GDM1 (cell line): ENCODE measurements at regions not wholly inside any gene's neighbourhood (a gene's known extent, or its start where the extent isn't known, plus 50 kb on each side); places are given as distances from the start of the nearest gene placed in this dataset.
A peak's percentile ranks its signal among the peaks of the same experiment; 100 is the strongest.

ENCODE experiments used
- DNase-seq: peaks from one replicate; lab custom pipeline; 2025; lab: John Stamatoyannopoulos, UW

GRCh38 chrX:67780694-67781109 lies 236.9 kb downstream of the AR start:
- peak; percentile 75 for DNase-seq

GRCh38 chrX:67781132-67781531 lies 237.3 kb downstream of the AR start:
- DNase-seq = no peak

DNA sequence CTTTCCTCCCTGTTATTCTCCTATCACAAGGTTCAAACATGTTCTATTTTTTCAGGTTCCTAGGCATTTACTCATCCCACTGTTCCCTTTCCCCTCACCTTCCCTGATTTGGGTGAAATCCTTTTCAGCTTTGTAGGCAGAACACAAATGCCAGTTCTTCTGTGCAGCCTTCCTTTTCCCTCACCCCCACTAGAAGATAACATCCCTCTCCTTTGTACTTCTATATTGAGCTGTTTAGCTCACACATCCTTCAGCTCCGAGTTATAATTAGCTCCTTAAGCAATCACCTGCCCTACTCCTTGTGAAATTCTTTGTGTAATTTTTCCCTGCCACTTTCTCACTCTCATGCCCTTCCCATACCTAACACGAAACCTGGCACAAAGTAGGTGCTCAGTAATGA lies 240.9 kb downstream of the AR start:
- DNase-seq = no peak

DNA sequence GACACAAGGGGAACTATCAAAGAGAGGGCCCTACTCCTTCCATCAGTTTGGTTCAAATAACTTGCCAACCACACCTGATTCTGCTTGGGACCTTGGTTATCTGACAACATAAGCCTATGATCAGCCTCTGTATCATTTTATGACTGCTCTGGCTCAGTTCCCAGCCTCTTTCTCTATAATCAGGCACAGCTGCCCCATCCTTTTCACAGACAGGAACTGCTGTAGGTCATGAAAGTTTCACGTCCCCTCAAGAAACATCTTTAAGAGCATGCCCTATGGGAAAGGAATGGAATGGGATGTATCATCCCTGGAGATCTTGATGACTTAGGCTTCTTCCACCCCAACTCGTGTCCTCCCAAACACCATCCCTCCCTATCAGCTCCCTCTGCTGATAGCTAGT lies 243.4 kb downstream of the AR start:
- DNase-seq = no peak

DNA sequence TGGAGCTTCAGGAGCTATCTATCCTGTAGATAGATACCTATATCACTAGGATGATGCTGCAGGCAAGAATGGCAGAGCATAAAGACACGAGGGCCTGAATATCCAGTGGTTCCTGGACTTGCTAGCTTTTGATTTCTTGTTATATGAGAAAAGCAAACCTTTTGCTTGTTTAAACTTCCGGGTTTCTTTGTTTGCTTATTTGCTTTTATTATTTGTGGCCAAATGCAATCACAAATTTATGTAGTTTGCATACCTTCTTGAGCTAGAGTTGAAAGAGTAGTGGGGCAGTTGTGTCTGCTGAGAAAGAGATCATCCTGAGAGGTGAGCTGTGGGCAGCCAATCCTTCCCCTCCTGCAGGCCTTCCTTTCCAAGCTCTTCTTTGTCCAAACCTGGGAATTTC lies 245.7 kb downstream of the AR start:
- DNase-seq = no peak
